K562 (cell line): ENCODE measurements at regions not wholly inside any gene's neighbourhood (a gene's known extent, or its start where the extent isn't known, plus 50 kb on each side); places are given as distances from the start of the nearest gene placed in this dataset.

Source experiments
- ATAC-seq: fragments of 200-7000 bp; cut with Tn5 transposase; 3 replicates; pipeline ENCODE4 v1.9.1; 2020; ENCODE audit warnings: moderate library complexity
- BruUV-seq: library from RNA; stranded (reverse); fragments of 400-500 nt; replicated peaks from 2 replicates; lab custom pipeline; 2021; lab: Mats Ljungman, UMichigan
- CTCF ChIA-PET: fragments of 300-600 bp; formaldehyde crosslinking; extraction: SDS; loops from one replicate; lab custom pipeline; 2021; ENCODE audit warnings: low intra/inter-chr PET ratio; lab: Yijun Ruan, JAX
- POLR2A ChIA-PET: fragments of 300-600, 350-650 bp; sonication (Branson Sonifier 250); formaldehyde crosslinking; extraction: SDS; loops from one replicate; lab custom pipeline; 2021; ENCODE audit warnings: antibody characterized with exemption, inconsistent platforms; lab: Yijun Ruan, JAX
- DNase-seq, 4 experiments: peaks; one replicate each; pipeline versions ENCODE4 v3.0.0 to v3.0.0-alpha.2; 2011 to 2018; ENCODE audit warnings: low spot score in 3 of 4, mixed read lengths in 3 of 4; ENCODE audit errors: extremely low read depth in 1 of 4
- FAIRE-seq: peaks from 2 replicates; lab custom pipeline; 2011; peaks lifted over from hg19 to GRCh38; lab: Jason Lieb, UNC
- H2AFZ ChIP-seq: 2 replicates; pipeline ENCODE4 v1.6.0; 2011; ENCODE audit warnings: low read depth, low read length, control low read depth, inconsistent platforms
- H3K27ac ChIP-seq: fragments of 200-600 bp; 3 replicates; pipeline ENCODE4 v1.8.0; 2011; ENCODE audit warnings: low read depth, mild to moderate bottlenecking, control low read depth, inconsistent platforms, low read length, moderate library complexity, mixed read lengths; ENCODE audit errors: extremely low read depth
- H3K27me3 ChIP-seq, 2 experiments: fragments of 300-600 bp in 1 of 2; 2 replicates in 1 of 2; 3 replicates in 1 of 2; pipeline versions ENCODE4 v1.6.0 to v1.8.0; 2011; ENCODE audit warnings: inconsistent platforms in 2 of 2, low read length in 2 of 2, mild to moderate bottlenecking in 1 of 2, mixed read lengths in 1 of 2, moderate library complexity in 1 of 2; ENCODE audit not compliant: control insufficient read depth in 2 of 2, insufficient read depth in 2 of 2
- H3K36me3 ChIP-seq: fragments of 300-600 bp; 3 replicates; pipeline ENCODE4 v1.8.0; 2011; ENCODE audit warnings: mild to moderate bottlenecking, low read length, inconsistent platforms; ENCODE audit not compliant: control insufficient read depth, insufficient read depth
- H3K4me1 ChIP-seq, 2 experiments: fragments of 200-600 bp in 1 of 2; replicated peaks in 1 of 2; 2 replicates in 1 of 2; 3 replicates in 1 of 2; pipeline versions ENCODE4 v1.5.1 to v1.8.0; 2011; ENCODE audit warnings: inconsistent platforms in 2 of 2, low read length in 2 of 2, mild to moderate bottlenecking in 1 of 2, mixed read lengths in 1 of 2, moderate library complexity in 1 of 2; ENCODE audit not compliant: control insufficient read depth in 2 of 2, insufficient read depth in 2 of 2
- H3K4me2 ChIP-seq: 2 replicates; pipeline ENCODE4 v1.6.1; 2011; ENCODE audit warnings: low read length, control low read depth, inconsistent platforms, mixed read lengths; ENCODE audit not compliant: insufficient read depth
- H3K4me3 ChIP-seq: fragments of 200-600 bp; sonication (generic), shearing (Covaris generic); 2 replicates; pipeline ENCODE4 v1.5.1; 2016; ENCODE audit warnings: control low read depth, inconsistent platforms
- H3K79me2 ChIP-seq: fragments of 200-600 bp; 3 replicates; pipeline ENCODE4 v1.8.0; 2011; ENCODE audit warnings: low read length, inconsistent platforms; ENCODE audit not compliant: control insufficient read depth, insufficient read depth
- H3K9ac ChIP-seq, 2 experiments: 2 replicates each; pipeline versions ENCODE4 v1.6.0 to v1.6.1; 2011; ENCODE audit warnings: low read depth in 2 of 2, low read length in 2 of 2, control low read depth in 1 of 2, inconsistent platforms in 1 of 2, mild to moderate bottlenecking in 1 of 2, mixed read lengths in 1 of 2; ENCODE audit not compliant: insufficient read depth in 1 of 2
- H3K9me1 ChIP-seq: one replicate; pipeline ENCODE4 v1.6.0; 2011; ENCODE audit warnings: inconsistent platforms, mild to moderate bottlenecking, low read length, moderate library complexity; ENCODE audit not compliant: control insufficient read depth, insufficient read depth
- H3K9me3 ChIP-seq: replicated peaks from 2 replicates; pipeline ENCODE4 v1.5.1; 2011; ENCODE audit warnings: low read depth, low read length, inconsistent platforms; ENCODE audit not compliant: control insufficient read depth, insufficient read depth
- H4K20me1 ChIP-seq: replicated peaks from 2 replicates; pipeline ENCODE4 v1.6.1; 2011; ENCODE audit warnings: low read length, inconsistent platforms, mixed read lengths; ENCODE audit not compliant: control insufficient read depth, insufficient read depth
- CTCF ChIP-seq, 3 experiments: IDR thresholded peaks in 2 of 3; conservative IDR thresholded peaks in 1 of 3; 2 replicates each; pipeline ENCODE4 v1.5.1; 2011 to 2012; ENCODE audit warnings: low read length in 3 of 3, mild to moderate bottlenecking in 3 of 3, control low read depth in 2 of 3, improper control_type of control experiment in 1 of 3, inconsistent platforms in 1 of 3, low read depth in 1 of 3, mixed read lengths in 1 of 3, moderate library complexity in 1 of 3; ENCODE audit not compliant: insufficient read depth in 2 of 3
- ERF ChIP-seq: fragments of 450-650 bp; formaldehyde crosslinking; IDR thresholded peaks from 2 replicates; pipeline ENCODE4 v1.4.0; 2020; ENCODE audit warnings: mild to moderate bottlenecking, mixed read lengths
- MCM3 ChIP-seq: fragments of 450-650 bp; IDR thresholded peaks from 2 replicates; pipeline ENCODE4 v1.6.1; 2016
- MYBL2 ChIP-seq, 2 experiments: fragments of 450-650 bp in 1 of 2; sonication (generic) in 1 of 2; formaldehyde crosslinking in 1 of 2; IDR thresholded peaks; 2 replicates each; pipeline versions ENCODE4 v1.6.1 to v1.8.1; 2017 to 2022; ENCODE audit warnings: borderline replicate concordance in 1 of 2, inconsistent platforms in 1 of 2, low read depth in 1 of 2, mild to moderate bottlenecking in 1 of 2, missing genetic modification reagents in 1 of 2, moderate library complexity in 1 of 2
- RAD51 ChIP-seq: fragments of 450-650 bp; IDR thresholded peaks from 2 replicates; pipeline ENCODE4 v1.7.1; 2016; ENCODE audit warnings: low read depth, mild to moderate bottlenecking, borderline replicate concordance
- RBM39 ChIP-seq: fragments of 200-400 bp; formaldehyde crosslinking; optimal IDR thresholded peaks from 2 replicates; pipeline ENCODE3; 2018; ENCODE audit warnings: low read depth, low read length
- SMAD4 ChIP-seq: fragments of 250-450 bp; sonication (Bioruptor Pico); conservative IDR thresholded peaks from 2 replicates; pipeline ENCODE4 v1.8.0; 2021; ENCODE audit warnings: inconsistent platforms, mild to moderate bottlenecking, moderate library complexity
- STAT5A ChIP-seq: IDR thresholded peaks from 2 replicates; pipeline ENCODE4 v1.6.1; 2012; ENCODE audit warnings: low read length, inconsistent platforms, borderline replicate concordance
- ZC3H11A ChIP-seq: IDR thresholded peaks from 2 replicates; pipeline ENCODE4 v1.6.1; 2012; ENCODE audit warnings: low read depth, low read length, improper control_type of control experiment
- ZNF280B ChIP-seq: fragments of 250-450 bp; sonication (Bioruptor Pico); IDR thresholded peaks from 2 replicates; pipeline ENCODE4 v1.5.1; 2021; ENCODE audit warnings: mild to moderate bottlenecking
- WGBS: fragments of 100-300 bp; shearing (Covaris generic); methylation state at CpG from one replicate; pipeline ENCODE4 v1.1.6; 2016; ENCODE audit warnings: low coverage, mixed read lengths; ENCODE audit not compliant: insufficient coverage; ENCODE audit errors: missing lambda C conversion rate; 5-methylcytosine and 5-hydroxymethylcytosine counted together
- in situ Hi-C: fragments of 300-500 bp; cut with MboI; formaldehyde crosslinking; loops from 4 replicates; pipeline ENCODE4 v1.15.0; 2018; ENCODE audit warnings: inconsistent platforms, mixed read lengths
- intact Hi-C: fragments of 100-400 bp; cut with micrococcal nuclease; formaldehyde crosslinking; loops from 2 replicates; pipeline ENCODE4 v1.14.2; 2022
- TF ChIP-seq, protein P1 (sequence below): IDR thresholded peaks from 3 replicates; pipeline ENCODE4 v1.6.1; 2011; ENCODE audit warnings: borderline replicate concordance, mild to moderate bottlenecking; ENCODE audit not compliant: insufficient read length, insufficient read depth

- no peak for TF ChIP-seq MYBL2 (IDR thresholded peaks at IDR 0.05; ENCODE audit: low read depth)
- no peak for TF ChIP-seq MYBL2 (CRISPR knock-in tag; IDR thresholded peaks at IDR 0.05; ENCODE audit: borderline replicate concordance)
- no peak for TF ChIP-seq ZC3H11A
- no peak for TF ChIP-seq RAD51
- no peak for TF ChIP-seq RBM39
- TF ChIP-seq ZNF280B (CRISPR knock-in tag), result no peak
- TF ChIP-seq MCM3, result no peak
- TF ChIP-seq SMAD4 (CRISPR knock-in tag), result no peak
These were observed 633.3 kb downstream of the ANKRD50 start (continued) for GRCh38 chr4:124079174-124079780.

DNA sequence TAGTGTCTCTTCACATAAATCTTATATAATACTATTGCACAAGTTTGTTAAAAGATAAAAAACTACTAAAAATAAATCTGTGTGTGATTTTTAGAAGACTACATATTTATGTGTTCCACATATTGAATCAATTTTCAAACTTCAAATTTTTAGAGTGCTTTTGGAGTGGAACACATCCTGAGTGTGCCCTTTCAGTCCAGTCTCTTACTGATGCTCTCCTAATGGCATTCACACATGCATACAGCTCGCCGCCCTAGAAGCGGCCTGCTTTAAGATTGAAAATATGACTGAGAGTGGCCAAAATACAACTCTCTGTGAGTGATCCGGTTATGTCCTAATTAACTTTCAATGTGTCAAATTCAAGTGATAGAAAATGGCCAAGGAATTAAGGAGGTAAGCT is 628.8 kb downstream of the ANKRD50 start:
- Histone ChIP-seq H3K9ac (no peak overlapping the region), H3K9me1 (no peaks in the 10 kb centered on the region), H3K36me3 (no peaks in the 10 kb centered on the region), H3K27ac (no peak overlapping the region), H3K9me3 (no peaks in the 10 kb centered on the region), H4K20me1 (no peaks in the 10 kb centered on the region), H3K4me1 (no peaks in the 10 kb centered on the region), H3K79me2 (no peaks in the 10 kb centered on the region), H3K27me3 (no peaks in the 10 kb centered on the region), H3K4me3 (no peak overlapping the region), H3K4me2 (no peak overlapping the region), H2AFZ (no peak overlapping the region)
- 2% methylated on average over 4 of the region's 4 CpGs for WGBS
- FAIRE-seq, result no peak
- in situ Hi-C loops (no loop called here), intact Hi-C loops (no loop called here)
- POLR2A ChIA-PET, result no interaction called here
- CTCF ChIA-PET, result no interaction called here
- no peak for DNase-seq
- no TSS peak for BruUV-seq
- no peak for ATAC-seq
- TF ChIP-seq STAT5A, result no peak
- TF ChIP-seq CTCF (IDR thresholded peaks at IDR 0.05 in 2 of 3, conservative IDR thresholded peaks at IDR 0.05 in 1 of 3; ENCODE audit: insufficient read depth in 2 of 3, low read depth in 1 of 3, low read length in 3 of 3), result no peak
- no peak for TF ChIP-seq ERF (CRISPR knock-in tag)
- TF ChIP-seq, protein P1, sequence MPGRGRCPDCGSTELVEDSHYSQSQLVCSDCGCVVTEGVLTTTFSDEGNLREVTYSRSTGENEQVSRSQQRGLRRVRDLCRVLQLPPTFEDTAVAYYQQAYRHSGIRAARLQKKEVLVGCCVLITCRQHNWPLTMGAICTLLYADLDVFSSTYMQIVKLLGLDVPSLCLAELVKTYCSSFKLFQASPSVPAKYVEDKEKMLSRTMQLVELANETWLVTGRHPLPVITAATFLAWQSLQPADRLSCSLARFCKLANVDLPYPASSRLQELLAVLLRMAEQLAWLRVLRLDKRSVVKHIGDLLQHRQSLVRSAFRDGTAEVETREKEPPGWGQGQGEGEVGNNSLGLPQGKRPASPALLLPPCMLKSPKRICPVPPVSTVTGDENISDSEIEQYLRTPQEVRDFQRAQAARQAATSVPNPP, result no peak
